ENCODE measurements at regions not wholly inside any gene's neighbourhood (a gene's known extent, or its start where the extent isn't known, plus 50 kb on each side); places are given as distances from the start of the nearest gene placed in this dataset.

GRCh38 chr5:174664180-174664850 is 60.1 kb upstream of the MSX2 start:
- no peak for DNase-seq

- DNase-seq, result no peak
Measured at GRCh38 chr5:174665347-174665746, 59.0 kb upstream of the MSX2 start.

- no peak for DNase-seq
Measured at GRCh38 chr5:174667526-174667925, 56.9 kb upstream of the MSX2 start.

GRCh38 chr5:174668349-174668748 is 56.0 kb upstream of the MSX2 start:
- no peak for DNase-seq
